Activated gamma-delta T cell treated with Interleukin-2 at 50 U/mL for 16 hours (primary cell): ENCODE measurements at regions not wholly inside any gene's neighbourhood (a gene's known extent, or its start where the extent isn't known, plus 50 kb on each side); places are given as distances from the start of the nearest gene placed in this dataset.

Source experiments
- DNase-seq: peaks from one replicate; pipeline ENCODE4 v3.0.0-alpha.2; 2020

DNA sequence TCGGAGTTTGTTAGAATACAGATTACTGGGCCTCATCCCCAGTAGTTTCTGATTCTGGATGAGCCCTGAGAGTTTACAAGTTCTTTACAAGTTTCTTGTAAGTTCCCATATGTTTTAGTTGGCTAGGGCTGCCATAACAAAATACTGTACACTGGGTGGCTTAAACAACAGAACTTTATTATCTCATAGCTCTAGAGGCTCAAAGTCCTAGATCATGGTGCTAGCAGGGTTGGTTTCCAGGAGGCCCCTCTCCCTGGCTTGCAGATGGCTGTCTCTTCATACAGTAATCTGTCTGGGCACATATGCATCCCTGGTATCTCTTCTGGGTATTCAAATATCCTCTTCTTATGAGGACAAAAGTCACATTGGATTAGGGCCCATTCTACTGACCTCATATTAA, 167.2 kb downstream of the KLF5 start:
- no peak for DNase-seq

DNA sequence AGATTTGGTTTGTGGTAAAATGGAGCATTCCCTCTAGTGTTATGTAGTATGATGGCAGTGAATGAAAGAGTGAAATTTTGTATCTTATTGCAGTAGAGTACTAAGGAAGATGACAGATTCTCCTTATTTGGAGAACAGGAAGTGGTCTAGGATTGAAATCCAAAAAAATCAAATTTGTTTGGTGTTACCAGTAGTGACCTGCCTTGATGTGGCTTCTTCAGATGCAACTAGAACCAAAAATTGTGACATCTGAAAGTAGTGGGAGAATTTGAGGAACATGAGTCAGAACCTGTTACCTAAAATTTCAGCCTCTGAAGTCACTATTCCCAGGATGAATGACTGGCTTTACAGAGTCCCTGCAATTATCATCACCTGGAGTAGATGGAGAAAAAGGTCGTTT, 165.9 kb downstream of the KLF5 start:
- DNase-seq: no peak

DNA sequence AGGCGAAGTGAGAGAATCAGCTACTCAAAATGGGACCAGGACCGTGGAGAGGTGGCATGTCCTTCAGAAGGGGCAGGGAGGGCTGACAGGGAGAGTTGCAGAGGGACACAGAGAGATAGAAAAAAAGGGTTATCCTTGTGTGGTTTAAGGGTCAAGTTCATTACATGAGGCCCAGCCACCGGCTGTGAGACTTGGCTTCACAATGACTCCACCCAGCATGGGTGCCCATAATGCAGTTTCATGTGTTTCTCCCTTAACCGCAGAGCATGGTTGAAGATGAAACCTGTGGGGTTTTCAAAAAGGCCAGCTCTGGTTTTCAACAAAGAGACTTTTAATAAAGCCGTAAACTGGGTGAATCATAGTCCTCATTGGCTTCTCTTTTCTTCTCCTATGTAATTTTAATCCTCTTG, 164.6 kb downstream of the KLF5 start:
- no peak for DNase-seq

DNA sequence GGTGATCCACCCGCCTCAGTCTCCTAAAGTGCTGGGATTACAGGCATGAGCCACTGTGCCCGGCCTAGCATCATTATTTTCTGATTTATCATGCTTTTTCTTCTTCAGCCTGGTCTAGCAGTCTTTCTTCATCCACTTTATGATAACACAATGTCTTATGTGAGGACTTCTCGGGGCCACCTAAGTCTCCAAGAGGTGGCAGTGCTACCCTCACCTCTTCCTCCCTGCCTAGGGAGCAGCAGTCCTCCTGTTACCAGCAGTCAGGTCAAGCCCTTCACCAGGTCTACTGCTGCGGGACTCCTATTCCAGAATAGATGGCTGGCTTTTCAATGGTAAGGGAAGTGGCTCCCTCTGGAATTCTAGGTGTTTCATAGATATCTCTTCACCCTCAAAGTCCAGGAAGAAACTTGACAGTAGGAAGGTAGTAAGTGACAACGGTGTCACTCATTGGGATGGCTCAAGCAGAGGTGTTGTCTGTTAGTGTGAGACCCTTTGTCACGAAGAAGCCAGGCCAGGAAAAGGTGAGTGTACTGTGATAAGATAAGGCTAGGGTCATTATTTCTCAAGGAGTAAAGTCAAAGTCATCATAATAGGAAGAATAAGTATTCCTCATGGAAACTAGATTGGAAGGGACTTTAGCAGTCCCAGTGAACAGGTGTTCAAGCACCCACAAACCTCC, 164.0 kb downstream of the KLF5 start:
- no peak for DNase-seq

DNA sequence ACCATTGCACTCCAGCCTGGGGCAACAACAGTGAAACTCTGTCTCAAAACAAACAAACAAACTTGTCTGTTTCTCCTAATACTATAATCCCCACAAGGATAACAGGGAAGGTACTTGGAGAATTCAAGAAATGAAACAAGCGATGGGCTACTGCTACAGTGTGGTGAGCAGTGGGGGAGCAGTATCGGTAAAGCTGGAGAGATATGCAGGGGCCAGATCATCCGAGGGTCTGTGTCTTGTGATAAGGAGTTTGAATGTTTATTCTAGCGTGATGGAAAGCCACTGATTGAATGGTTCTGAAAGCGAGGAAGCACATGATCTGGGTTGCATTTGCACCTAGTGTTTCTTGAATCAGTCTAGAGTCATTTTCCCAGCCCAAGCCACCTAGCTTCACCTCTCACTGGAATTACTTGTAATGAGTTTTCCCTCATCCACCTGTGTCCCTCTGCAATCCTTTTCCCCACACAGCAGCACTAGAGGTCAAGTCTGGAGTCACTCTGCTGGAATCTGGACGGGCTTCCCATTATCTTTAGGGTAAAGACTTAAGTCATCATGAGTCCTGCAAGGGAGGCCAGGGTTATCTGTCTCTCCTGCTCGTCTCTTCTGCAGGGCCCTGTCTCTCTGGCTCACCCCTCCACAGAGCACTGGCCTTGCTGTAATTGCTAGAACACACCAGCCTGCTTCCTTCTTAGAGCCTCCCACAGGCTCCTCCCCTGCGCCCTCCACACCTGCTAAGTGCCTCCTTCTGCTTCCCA, 162.3 kb downstream of the KLF5 start:
- no peak for DNase-seq

DNA sequence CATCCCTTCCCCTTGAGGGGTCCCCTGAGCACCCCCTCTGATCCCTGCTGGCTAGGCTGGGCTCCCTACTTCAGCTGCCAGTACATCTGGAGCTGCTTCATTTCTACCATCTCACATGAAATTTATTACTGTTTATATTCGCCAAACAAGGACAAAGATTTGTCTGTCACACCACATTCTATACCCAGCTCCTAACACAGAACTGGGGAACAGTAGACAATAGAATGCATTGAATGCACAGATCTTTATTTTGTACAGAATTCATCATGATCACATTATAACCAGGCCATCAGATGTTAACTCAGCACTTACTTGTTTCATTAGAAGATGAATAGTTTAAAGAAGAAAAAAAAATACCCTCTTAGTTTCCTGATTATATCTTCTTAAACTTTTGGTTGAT, 159.4 kb downstream of the KLF5 start:
- no peak for DNase-seq

DNA sequence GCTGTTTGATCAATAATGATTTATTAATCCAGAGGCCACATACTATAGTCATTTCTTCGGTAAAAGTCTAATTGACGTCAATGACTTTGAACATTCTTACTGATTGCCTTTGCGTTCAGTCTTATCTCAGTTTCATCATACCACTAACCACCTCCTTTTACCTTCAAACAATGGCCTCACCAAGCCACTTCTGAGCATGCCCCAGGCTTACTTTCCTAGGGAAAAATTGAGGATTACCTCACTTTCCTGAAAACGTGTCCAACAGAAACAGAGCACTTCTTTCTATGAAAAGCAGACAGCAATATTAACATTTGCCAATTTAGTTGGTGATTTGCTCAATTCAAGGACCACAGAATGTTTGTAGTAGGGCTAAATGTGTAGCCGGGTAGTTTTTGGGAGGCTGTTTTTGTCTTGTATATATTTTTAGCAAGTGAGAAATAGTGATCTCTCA, 157.6 kb downstream of the KLF5 start:
- no peak for DNase-seq

DNA sequence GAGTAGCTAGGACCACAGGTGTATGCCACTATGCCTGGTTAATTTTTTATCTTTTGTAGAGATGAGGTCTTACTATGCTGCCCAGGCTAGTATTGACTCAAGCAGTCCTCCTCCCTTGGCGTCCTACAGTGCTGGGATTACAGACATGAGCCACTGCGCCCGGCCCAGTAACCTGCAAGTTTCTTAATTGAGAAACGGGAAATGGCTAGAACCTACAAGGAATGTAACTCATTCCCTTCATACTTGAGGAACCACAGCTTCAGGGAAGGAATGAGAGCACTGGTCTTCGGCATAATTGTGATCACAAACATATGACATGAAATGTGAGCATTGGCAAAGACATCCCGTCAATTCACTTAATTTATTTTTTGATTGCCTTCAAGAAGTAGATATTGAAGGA, 157.0 kb downstream of the KLF5 start:
- no peak for DNase-seq

DNA sequence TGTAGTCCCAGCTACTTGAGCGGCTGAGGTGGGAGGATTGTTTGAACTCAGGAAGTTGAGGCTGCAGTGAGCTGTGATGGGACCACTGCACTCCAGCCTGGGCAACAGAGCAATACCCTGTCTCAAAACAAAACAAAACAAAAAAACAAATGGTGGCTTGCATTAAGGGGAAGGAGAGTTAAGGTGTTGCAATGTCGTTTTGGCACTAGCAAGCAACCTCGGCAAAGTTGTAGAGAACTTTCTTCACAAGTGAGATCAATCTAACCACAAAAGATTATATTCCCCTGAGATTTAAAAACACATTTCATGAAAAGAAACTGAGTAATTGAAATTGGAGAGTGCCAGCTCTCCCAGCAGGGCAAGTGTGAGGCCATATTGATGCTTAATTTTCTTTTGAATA, 153.7 kb downstream of the KLF5 start:
- no peak for DNase-seq

DNA sequence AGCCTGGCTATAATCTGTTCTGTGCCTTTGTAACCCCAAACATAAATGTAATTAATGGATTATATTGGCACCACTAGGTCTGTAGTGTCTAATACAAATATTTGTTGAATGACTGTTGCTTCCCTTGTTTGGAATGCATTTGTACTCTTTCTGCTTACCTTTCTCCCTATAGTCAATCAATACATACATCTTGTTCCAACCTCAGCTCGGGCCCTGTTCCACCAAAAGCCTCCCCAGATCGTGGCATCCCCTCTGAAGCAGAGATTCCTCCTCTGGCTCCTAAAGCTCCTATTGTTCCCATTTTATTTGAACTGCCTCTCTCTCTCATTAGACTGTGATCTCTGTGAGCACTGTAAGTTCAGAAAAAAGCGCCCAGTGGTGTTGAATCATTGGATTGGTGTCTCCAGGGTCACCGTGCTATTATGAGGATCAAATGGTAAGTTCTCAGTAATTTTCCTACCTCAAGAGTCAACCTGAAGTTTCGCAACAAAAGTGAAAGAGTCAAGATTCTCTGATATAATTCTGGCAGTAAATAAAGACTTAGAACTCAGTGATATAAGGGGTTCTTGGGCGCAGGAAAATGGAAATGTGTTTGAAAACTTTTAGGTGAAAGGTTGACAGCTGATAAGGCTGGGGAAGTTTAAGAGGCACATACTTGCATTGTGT, 151.5 kb downstream of the KLF5 start:
- no peak for DNase-seq

DNA sequence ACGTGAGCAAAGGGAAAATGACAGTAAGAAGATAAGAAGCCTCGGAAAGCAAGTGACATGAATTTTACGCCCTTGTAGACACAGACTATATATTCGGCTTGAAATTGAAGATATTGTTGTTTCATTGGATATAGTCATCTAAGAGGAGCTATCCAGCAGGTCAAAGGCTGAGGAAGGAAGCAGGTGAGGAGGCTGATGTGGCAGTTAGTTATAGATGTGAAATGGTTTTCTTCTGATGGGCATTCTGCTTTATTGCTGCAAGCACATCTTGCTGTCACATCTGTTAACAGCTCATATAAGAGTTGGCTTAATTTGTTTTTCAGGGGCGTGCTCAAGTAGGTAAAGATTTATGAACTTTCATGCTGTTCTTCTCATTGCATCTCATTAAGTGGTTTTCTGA, 146.1 kb downstream of the KLF5 start:
- DNase-seq: no peak

DNA sequence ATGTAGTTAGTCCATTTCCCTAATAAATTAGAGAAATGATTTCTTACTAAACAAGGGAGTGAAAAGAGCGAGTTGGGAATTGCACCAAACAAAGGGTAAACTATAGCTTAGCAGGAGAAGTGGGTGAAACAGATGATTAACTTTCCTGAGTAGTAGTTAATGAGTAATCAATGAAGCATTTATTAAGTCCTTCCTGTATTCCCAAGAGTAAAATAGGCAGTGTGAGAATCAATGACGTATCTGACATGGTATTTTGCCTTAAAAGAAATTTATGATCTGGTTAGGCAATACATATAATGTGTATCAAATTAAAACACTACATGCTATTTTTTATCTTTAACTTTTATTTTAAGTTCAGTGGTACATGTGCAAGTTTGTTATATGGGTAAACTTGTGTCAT, 142.8 kb downstream of the KLF5 start:
- DNase-seq: no peak

DNA sequence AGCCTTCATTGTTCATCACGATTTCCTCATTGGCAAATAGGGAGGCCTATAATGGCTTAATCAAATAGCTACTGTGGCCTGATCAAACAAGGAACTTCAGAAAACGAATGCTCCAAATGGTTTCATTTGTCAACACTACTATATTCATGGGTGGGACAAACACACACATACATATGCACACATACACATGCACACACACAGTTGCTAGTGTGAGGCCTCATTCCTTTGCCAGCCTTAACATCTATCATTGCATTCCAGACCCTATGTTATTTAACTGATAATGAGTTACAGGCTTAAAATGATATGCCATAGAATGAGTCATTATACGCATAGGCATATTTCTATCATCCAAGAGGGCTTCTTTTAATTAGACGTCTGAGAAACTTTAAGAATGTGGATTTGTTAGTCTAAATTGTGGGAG, 140.2 kb downstream of the KLF5 start:
- no peak for DNase-seq

DNA sequence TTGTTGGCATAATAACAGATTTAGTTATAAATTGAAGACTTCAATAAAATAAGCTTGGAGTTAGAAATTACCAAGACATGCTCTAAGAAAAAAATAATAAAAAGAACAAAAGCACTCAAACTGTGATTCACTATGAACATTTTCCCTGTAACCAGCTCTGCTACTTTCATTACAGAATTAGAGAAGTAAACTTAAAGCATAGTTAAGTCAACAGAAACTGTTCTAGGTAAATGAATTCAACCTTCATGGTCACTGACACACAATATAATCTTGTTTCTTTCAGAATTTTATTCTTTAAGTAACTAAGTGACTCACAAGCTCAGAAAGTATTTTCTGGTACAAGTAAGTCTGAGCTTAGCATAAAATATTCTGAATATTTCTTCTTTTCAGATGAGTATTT, 136.3 kb downstream of the KLF5 start:
- no peak for DNase-seq

DNA sequence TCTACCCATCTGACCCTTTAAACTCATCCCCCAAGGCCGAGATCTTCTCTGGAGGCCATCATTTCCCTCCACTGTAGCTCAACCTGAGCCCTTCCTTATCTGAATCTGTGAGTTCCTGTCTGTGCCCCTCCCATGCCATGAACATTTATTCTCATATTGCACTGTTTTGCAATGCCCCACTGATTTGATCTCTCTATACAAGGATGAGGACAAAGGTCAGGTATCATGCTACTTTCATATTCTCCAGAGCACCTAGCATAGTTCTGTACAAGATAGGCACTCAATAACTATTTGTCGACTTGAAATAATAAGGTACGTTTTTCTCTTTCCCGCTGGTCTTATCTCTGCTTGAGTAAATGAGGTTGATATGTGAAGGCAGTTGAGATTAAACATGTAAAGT, 135.5 kb downstream of the KLF5 start:
- no peak for DNase-seq

DNA sequence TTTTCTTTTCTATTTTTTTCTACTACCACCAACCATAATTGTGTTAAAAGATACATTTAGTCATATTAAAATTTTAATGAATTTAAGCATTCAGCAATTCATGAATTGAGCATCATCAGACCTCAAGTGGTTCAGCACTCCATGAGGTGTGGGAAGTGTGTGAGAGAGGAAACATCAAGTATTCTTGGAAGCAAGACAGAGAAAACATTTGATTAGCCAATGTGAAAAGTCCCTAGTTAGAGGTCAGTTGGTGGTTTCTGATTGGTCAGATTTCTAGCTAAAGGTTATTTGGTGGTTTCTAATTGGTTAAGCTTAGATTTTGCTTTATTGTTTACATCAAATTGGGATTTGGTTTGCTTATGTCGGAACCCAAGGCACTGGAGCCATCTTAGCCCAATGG, 134.7 kb downstream of the KLF5 start:
- DNase-seq: no peak

DNA sequence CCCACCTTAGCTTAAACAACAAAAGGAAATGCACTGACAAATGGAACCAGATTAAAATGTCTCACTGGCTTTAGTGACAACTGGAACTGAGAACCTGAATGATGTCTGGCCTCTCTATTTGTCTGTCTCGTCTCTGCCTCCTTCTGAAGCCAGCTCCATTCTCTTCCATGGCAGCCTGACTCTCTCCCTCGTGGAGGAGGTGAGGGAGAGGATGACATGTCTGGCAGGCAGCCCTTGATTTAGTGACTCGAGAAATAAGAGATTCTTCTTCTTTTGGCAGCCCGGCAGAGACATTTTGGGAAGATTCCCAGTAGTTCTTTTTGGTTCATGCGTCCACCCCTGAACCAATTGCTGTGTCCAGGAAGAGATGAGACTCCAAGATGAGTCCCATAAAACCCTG, 131.7 kb downstream of the KLF5 start:
- no peak for DNase-seq

DNA sequence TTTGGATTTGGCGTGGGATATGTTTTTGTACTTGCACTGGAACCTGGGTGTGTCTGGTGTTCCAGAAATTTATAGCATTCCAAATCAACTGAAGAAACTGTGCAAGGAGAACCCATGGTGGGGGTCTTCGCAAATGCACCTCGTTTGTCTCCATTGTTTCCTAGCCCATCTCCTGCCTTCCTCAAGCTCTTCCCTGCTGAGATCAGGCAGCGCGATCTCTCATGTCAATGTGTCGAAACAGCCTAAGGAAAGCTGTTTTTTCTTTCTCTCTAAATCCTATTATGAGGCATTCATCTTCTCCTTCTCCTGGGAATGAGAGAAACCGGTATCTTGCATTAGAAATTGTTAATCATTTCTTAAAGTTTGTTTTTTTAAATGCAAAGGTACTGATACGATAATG, 131.0 kb downstream of the KLF5 start:
- DNase-seq: no peak

DNA sequence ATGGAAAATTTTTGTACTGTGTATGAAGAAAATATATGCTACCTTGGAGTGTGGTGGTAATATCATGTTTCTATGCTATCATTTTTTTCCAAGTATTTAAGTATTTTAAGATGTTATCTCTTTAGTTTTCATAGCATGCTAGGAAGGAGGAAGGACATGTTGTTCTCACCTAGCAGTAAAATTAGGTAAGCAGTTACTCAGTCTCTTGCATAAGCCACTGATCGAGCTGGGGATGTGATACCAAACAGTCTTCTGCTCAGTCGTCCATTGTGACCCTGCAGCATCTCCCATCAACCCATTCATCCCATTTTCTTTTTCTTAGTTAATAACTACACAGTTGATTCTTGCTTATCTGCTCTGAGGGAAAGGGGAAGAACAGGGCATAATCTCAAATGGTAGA, 130.6 kb downstream of the KLF5 start:
- no peak for DNase-seq

DNA sequence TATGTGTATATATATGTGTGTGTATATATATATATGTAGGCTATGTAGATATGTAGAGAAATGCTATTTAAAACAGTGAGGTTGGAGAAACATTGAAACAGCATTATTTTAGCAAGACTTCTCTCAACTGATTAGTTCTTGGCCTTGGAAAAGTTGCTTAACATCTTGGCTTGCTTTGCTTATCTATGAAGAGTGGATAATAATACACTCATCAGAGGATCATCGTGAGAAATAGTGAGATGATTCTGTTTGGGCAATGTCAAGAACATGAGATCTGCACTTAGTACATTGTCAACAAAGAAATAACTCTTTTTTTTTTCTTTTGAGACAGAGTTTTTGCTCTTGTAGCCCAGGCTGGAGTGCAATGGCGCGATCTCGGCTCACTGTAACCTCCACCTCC, 128.3 kb downstream of the KLF5 start:
- DNase-seq: no peak

DNA sequence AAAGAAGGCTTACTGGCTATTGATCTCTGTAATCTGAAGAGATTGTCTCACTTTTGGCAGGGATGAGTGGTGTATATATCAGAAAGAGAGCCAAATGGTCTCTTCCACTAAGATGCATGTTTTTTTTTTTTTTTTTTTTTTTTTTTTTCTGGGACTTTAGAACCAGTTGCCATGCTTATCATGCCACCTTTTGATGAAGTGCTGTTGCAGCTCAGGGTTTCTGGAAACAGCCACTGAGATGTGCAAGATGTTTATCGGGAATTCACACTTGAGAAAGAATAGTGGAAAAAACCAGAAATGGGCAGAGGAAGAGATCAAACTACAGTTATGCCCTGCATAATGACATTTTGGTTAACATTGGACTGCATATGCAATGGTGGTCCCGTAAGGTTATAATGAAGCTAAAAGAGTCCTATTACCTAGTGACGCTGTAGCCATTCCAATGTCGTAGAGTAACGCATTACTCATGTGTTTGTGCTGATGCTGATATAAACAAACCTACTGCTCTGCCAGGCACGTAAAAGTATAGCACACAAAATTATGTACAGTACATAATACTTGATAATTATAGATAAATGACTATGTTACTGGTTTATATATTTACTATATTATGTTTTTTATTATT, 121.0 kb downstream of the KLF5 start:
- no peak for DNase-seq

DNA sequence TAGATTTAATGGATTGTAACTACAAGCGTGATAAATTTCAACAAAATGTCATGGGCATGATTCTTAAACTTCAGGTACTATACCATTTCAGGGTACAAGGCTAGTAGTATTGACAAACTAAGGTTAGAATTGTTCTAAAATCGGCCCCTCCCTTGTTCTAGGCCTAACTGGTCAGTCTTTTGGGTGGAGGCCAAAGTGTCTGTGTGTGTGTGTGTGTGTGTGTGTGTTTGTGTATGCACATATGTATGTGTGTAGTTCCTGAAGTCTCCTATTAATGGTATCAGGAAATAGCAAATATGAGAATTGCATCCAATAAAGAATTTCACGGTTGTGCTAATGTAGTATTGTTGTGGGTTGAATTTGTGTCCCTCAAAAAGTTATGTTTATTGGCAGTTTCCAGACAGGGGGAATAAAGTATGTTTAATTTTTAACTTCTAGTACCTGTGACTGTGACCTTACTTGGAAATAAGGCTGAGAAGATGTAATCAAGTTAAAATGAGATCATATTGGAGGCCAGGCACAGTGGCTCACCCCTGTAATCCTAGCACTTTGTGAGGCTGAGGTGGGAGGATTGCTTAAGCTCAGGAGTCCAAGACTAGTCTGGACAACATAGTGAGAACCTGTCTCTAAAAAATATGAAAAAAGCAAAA, 119.2 kb downstream of the KLF5 start:
- DNase-seq: no peak

DNA sequence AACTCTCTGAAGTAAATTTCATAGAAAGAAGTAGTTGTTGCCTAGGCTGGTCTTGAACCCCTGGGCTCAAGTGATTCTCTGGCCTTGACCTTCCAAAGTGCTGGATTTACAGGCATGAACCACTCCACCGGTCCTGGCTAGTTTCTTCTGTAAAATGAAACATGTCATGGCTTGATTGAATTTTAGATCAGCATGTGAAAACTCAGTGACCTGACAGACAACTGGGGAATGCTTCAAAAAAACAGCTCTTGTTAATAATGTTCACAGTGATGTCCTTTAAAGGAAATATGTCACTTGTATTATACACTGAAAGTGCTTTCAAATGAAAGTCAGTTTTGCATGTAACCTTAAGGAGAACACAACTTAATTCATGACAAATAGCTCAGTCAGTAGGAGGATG, 118.2 kb downstream of the KLF5 start:
- no peak for DNase-seq
